ENCODE measurements at regions not wholly inside any gene's neighbourhood (a gene's known extent, or its start where the extent isn't known, plus 50 kb on each side); places are given as distances from the start of the nearest gene placed in this dataset.

GRCh38 chr13:76632401-76633044, 253.7 kb downstream of the KCTD12 start:
- Histone ChIP-seq H3K4me2 (ENCODE audit: low read length) (no peak overlapping the region), H3K27ac (no peak overlapping the region), H3K9me3 (ENCODE audit: control insufficient read depth, low read length) (no peaks in the 10 kb centered on the region), H3K9ac (no peak overlapping the region), H2AFZ (no peak overlapping the region), H3K4me1 (no peaks in the 10 kb centered on the region), H3K27me3 (ENCODE audit: control insufficient read depth, insufficient read depth, low read length) (no peaks in the 10 kb centered on the region), H3K4me3 (ENCODE audit: low read depth, low read length) (no peak overlapping the region), H3K79me2 (no peaks in the 10 kb centered on the region), H3K36me3 (ENCODE audit: control insufficient read depth, insufficient read depth, low read length) (no peaks in the 10 kb centered on the region)
- TF ChIP-seq, protein P1, sequence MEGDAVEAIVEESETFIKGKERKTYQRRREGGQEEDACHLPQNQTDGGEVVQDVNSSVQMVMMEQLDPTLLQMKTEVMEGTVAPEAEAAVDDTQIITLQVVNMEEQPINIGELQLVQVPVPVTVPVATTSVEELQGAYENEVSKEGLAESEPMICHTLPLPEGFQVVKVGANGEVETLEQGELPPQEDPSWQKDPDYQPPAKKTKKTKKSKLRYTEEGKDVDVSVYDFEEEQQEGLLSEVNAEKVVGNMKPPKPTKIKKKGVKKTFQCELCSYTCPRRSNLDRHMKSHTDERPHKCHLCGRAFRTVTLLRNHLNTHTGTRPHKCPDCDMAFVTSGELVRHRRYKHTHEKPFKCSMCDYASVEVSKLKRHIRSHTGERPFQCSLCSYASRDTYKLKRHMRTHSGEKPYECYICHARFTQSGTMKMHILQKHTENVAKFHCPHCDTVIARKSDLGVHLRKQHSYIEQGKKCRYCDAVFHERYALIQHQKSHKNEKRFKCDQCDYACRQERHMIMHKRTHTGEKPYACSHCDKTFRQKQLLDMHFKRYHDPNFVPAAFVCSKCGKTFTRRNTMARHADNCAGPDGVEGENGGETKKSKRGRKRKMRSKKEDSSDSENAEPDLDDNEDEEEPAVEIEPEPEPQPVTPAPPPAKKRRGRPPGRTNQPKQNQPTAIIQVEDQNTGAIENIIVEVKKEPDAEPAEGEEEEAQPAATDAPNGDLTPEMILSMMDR (IDR thresholded peaks at IDR 0.05): no peak

DNA sequence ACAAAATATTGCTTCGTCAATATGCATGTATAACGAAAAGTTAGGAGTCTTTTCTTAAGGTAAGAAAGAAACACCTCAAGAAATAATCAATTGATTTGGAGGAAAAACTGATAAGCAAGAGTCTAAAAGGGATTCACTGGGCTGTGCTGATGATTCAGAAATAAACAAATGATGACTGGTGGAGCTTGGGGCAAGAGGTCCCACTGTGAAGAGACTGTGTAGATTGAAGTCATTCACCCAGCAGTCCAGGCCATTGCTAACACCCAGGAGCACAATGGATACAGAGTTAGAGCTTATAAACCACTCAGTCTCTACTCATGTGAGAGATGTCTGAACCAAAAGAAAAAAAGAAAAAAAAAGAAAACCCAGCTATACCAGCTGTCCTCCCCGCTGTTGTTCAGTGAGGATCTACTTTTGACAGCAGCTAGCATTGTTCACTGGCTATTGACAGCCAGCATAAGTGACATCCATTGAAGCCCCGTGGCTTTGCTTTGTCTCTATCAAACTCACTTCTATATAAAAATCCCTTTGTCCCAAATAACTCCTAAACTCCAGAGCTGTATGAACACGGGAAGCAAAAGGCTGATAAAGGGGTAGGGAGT, 255.5 kb downstream of the KCTD12 start:
- Histone ChIP-seq H3K27me3 (ENCODE audit: control insufficient read depth, insufficient read depth, low read length) (no peaks in the 10 kb centered on the region), H3K4me1 (no peaks in the 10 kb centered on the region)

GRCh38 chr13:76622315-76623040, 263.7 kb downstream of the KCTD12 start:
- Histone ChIP-seq H3K79me2 (no peaks in the 10 kb centered on the region), H3K4me2 (ENCODE audit: low read length) (no peak overlapping the region), H3K36me3 (ENCODE audit: control insufficient read depth, insufficient read depth, low read length) (no peaks in the 10 kb centered on the region), H2AFZ (no peak overlapping the region), H3K4me3 (ENCODE audit: low read depth, low read length) (no peak overlapping the region), H3K27ac (no peak overlapping the region), H3K4me1 (peaks cover 4% of the 10 kb centered on the region), H3K9ac (no peak overlapping the region), H3K9me3 (ENCODE audit: control insufficient read depth, low read length) (no peaks in the 10 kb centered on the region), H3K27me3 (ENCODE audit: control insufficient read depth, insufficient read depth, low read length) (no peaks in the 10 kb centered on the region)
- TF ChIP-seq, protein P1 (IDR thresholded peaks at IDR 0.05): no peak

More for the DNA sequence above, 255.5 kb downstream of the KCTD12 start:
- Histone ChIP-seq H3K9me3 (ENCODE audit: control insufficient read depth, low read length) (no peaks in the 10 kb centered on the region), H2AFZ (no peak overlapping the region), H3K36me3 (ENCODE audit: control insufficient read depth, insufficient read depth, low read length) (no peaks in the 10 kb centered on the region), H3K4me3 (ENCODE audit: low read depth, low read length) (no peak overlapping the region), H3K27ac (no peak overlapping the region), H3K9ac (no peak overlapping the region), H3K4me2 (ENCODE audit: low read length) (no peak overlapping the region), H3K79me2 (no peaks in the 10 kb centered on the region)
- TF ChIP-seq, protein P1 (IDR thresholded peaks at IDR 0.05): no peak

DNA sequence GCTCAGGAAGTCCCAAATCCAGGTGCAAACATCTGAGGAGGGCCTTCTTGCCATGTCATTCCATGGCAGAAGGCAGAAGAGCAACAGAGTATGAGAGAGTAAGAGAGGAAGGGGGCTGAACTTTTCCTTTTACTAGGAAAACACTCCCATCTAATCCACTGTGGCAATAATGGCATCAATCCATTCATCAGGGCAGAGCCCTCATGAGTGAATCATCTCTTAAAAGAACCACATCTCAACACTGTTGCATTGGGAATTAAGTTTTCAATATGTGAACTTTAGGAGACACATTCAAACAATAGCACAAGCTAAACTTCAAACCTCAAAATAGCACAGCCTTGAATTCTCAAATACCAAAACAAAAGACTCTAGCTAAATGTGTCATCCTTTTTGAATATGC, 264.5 kb downstream of the KCTD12 start:
- Histone ChIP-seq H3K9me3 (ENCODE audit: control insufficient read depth, low read length) (no peaks in the 10 kb centered on the region), H3K4me1 (peaks cover 4% of the 10 kb centered on the region), H3K9ac (no peak overlapping the region), H3K4me3 (ENCODE audit: low read depth, low read length) (no peak overlapping the region), H3K27me3 (ENCODE audit: control insufficient read depth, insufficient read depth, low read length) (no peaks in the 10 kb centered on the region), H3K79me2 (no peaks in the 10 kb centered on the region), H3K27ac (no peak overlapping the region), H3K36me3 (ENCODE audit: control insufficient read depth, insufficient read depth, low read length) (no peaks in the 10 kb centered on the region), H2AFZ (no peak overlapping the region), H3K4me2 (ENCODE audit: low read length) (no peak overlapping the region)
- TF ChIP-seq, protein P1 (IDR thresholded peaks at IDR 0.05): no peak

Data from parathyroid adenoma (tissue), 2 donors.